ENCODE measurements at regions not wholly inside any gene's neighbourhood (a gene's known extent, or its start where the extent isn't known, plus 50 kb on each side); places are given as distances from the start of the nearest gene placed in this dataset.

- Histone ChIP-seq H3K4me3 (ENCODE audit: low read depth, low read length) (no peak overlapping the region), H3K27me3 (replicated peaks; ENCODE audit: control insufficient read depth, insufficient read depth, low read length) (no peaks in the 10 kb centered on the region), H3K36me3 (ENCODE audit: control insufficient read depth, insufficient read depth, low read length) (no peaks in the 10 kb centered on the region), H3K4me1 (no peaks in the 10 kb centered on the region), H3K9me3 (no peaks in the 10 kb centered on the region)
- Mint-ChIP-seq H3K9me3 (ENCODE audit: unreplicated experiment) (no peaks in the 10 kb centered on the region), H3K27me3 (ENCODE audit: insufficient read depth, unreplicated experiment) (peaks cover 3% of the 10 kb centered on the region), H3K36me3 (ENCODE audit: insufficient read depth, unreplicated experiment) (no peaks in the 10 kb centered on the region), H3K4me1 (ENCODE audit: low read depth, unreplicated experiment) (no peaks in the 10 kb centered on the region), H3K27ac (ENCODE audit: unreplicated experiment) (no peak overlapping the region), H3K4me3 (ENCODE audit: unreplicated experiment) (no peak overlapping the region)
- BruUV-seq (replicated peaks) = no TSS peak
- intact Hi-C loops (cut with micrococcal nuclease; ENCODE audit: unreplicated experiment) = no loop called here
- ChIA-PET POLR2A (no interaction called here), CTCF (no interaction called here)
- DNase-seq = no peak
- no peak for TF ChIP-seq CTCF (IDR thresholded peaks at IDR 0.05; ENCODE audit: insufficient read depth in 1 of 2, low read depth in 1 of 2, low read length in 1 of 2, severe bottlenecking in 1 of 2, unreplicated experiment in 1 of 2)
Measured at GRCh38 chr18:38241216-38241615, 675.6 kb upstream of the CELF4 start.

GRCh38 chr18:38239606-38240005, 674.0 kb upstream of the CELF4 start:
- H3K4me3 ChIP-seq (ENCODE audit: low read depth, low read length) = no peak overlapping the region
- no peaks in the 10 kb centered on the region for H3K36me3 ChIP-seq (ENCODE audit: control insufficient read depth, insufficient read depth, low read length)
- CTCF ChIA-PET = no interaction called here
- H3K4me1 Mint-ChIP-seq (ENCODE audit: low read depth, unreplicated experiment) = no peaks in the 10 kb centered on the region
- no peak overlapping the region for H3K27ac Mint-ChIP-seq (ENCODE audit: unreplicated experiment)
- H3K36me3 Mint-ChIP-seq (ENCODE audit: insufficient read depth, unreplicated experiment) = no peaks in the 10 kb centered on the region
- POLR2A ChIA-PET = no interaction called here
- H3K27me3 ChIP-seq (replicated peaks; ENCODE audit: control insufficient read depth, insufficient read depth, low read length) = no peaks in the 10 kb centered on the region
- BruUV-seq (replicated peaks) = no TSS peak
- no peaks in the 10 kb centered on the region for H3K4me1 ChIP-seq
- intact Hi-C loops (cut with micrococcal nuclease; ENCODE audit: unreplicated experiment) = no loop called here
- DNase-seq = no peak
- H3K9me3 ChIP-seq = no peaks in the 10 kb centered on the region
- peaks cover 3% of the 10 kb centered on the region for H3K27me3 Mint-ChIP-seq (ENCODE audit: insufficient read depth, unreplicated experiment)
- H3K4me3 Mint-ChIP-seq (ENCODE audit: unreplicated experiment) = no peak overlapping the region
- H3K9me3 Mint-ChIP-seq (ENCODE audit: unreplicated experiment) = no peaks in the 10 kb centered on the region
- no peak for TF ChIP-seq CTCF (IDR thresholded peaks at IDR 0.05; ENCODE audit: insufficient read depth in 1 of 2, low read depth in 1 of 2, low read length in 1 of 2, severe bottlenecking in 1 of 2, unreplicated experiment in 1 of 2)

- H3K9me3 ChIP-seq = no peaks in the 10 kb centered on the region
- Mint-ChIP-seq H3K9me3 (ENCODE audit: unreplicated experiment) (no peaks in the 10 kb centered on the region), H3K27ac (ENCODE audit: unreplicated experiment) (no peak overlapping the region), H3K36me3 (ENCODE audit: insufficient read depth, unreplicated experiment) (no peaks in the 10 kb centered on the region), H3K4me3 (ENCODE audit: unreplicated experiment) (no peak overlapping the region), H3K27me3 (ENCODE audit: insufficient read depth, unreplicated experiment) (peaks cover 3% of the 10 kb centered on the region), H3K4me1 (ENCODE audit: low read depth, unreplicated experiment) (no peaks in the 10 kb centered on the region)
- no peaks in the 10 kb centered on the region for H3K4me1 ChIP-seq
- intact Hi-C loops (cut with micrococcal nuclease; ENCODE audit: unreplicated experiment) = no loop called here
- H3K4me3 ChIP-seq (ENCODE audit: low read depth, low read length) = no peak overlapping the region
- CTCF ChIA-PET = no interaction called here
- no peaks in the 10 kb centered on the region for H3K36me3 ChIP-seq (ENCODE audit: control insufficient read depth, insufficient read depth, low read length)
- DNase-seq = no peak
- H3K27me3 ChIP-seq (replicated peaks; ENCODE audit: control insufficient read depth, insufficient read depth, low read length) = no peaks in the 10 kb centered on the region
- no peak for TF ChIP-seq CTCF (IDR thresholded peaks at IDR 0.05; ENCODE audit: insufficient read depth in 1 of 2, low read depth in 1 of 2, low read length in 1 of 2, severe bottlenecking in 1 of 2, unreplicated experiment in 1 of 2)
- POLR2A ChIA-PET = no interaction called here
- no TSS peak for BruUV-seq (replicated peaks)
Measured at GRCh38 chr18:38237796-38238195, 672.2 kb upstream of the CELF4 start.

Measured in Caco-2 (cell line).